Tibial nerve (tissue), 4 donors: ENCODE measurements at regions not wholly inside any gene's neighbourhood (a gene's known extent, or its start where the extent isn't known, plus 50 kb on each side); places are given as distances from the start of the nearest gene placed in this dataset.

Experiments used
- DNase-seq, 2 donors: peaks; one replicate each; pipeline ENCODE4 v3.0.0-alpha.2; 2019; ENCODE audit warnings: low spot score in 2 of 2
- H3K27ac ChIP-seq, 4 donors: fragments of 200-600 bp; sonication (generic) in 3 of 4; one replicate each; pipeline ENCODE4 v1.5.1; 2017 to 2019; ENCODE audit warnings: mild to moderate bottlenecking in 1 of 4
- H3K27me3 ChIP-seq, 2 donors: fragments of 200-600 bp; sonication (generic) in 1 of 2; one replicate each; pipeline versions ENCODE4 v1.5.1 to v1.6.0; 2017 to 2019
- H3K36me3 ChIP-seq, 3 donors: fragments of 200-600 bp; sonication (generic); one replicate each; pipeline ENCODE4 v1.5.1; 2018 to 2019
- H3K4me1 ChIP-seq, 4 donors: fragments of 200-600 bp; sonication (generic) in 3 of 4; one replicate each; pipeline ENCODE4 v1.5.1; 2017 to 2019
- H3K4me3 ChIP-seq, 4 donors: fragments of 200-600 bp; sonication (generic) in 3 of 4; one replicate each; pipeline ENCODE4 v1.5.1; 2017 to 2019; ENCODE audit warnings: mild to moderate bottlenecking in 1 of 4, moderate library complexity in 1 of 4
- H3K9me3 ChIP-seq, 4 donors: fragments of 200-600 bp; sonication (generic) in 3 of 4; one replicate each; pipeline ENCODE4 v1.5.1; 2017 to 2019
- EP300 ChIP-seq, 2 donors: sonication (generic); formaldehyde crosslinking; IDR thresholded peaks; one replicate each; pipeline ENCODE4 v1.6.1; 2017; ENCODE audit warnings: antibody characterized with exemption in 2 of 2, mild to moderate bottlenecking in 1 of 2
- POLR2A ChIP-seq, 2 donors: fragments of 450-650 bp; IDR thresholded peaks; one replicate each; pipeline ENCODE4 v1.6.1; 2017; ENCODE audit warnings: antibody characterized with exemption in 2 of 2, mild to moderate bottlenecking in 2 of 2, moderate library complexity in 2 of 2
- WGBS, 2 donors: methylation state at CpG; one replicate each; pipeline ENCODE4 v1.1.5; 2018; 5-methylcytosine and 5-hydroxymethylcytosine counted together
- TF ChIP-seq, protein P1 (sequence below), 5 experiments: fragments of 200-600 bp in 3 of 5; fragments of 450-650 bp in 2 of 5; sonication (generic) in 3 of 5; IDR thresholded peaks; one replicate each; pipeline ENCODE4 v1.5.1; 2016 to 2019; ENCODE audit warnings: antibody characterized with exemption in 5 of 5, mild to moderate bottlenecking in 3 of 5, moderate library complexity in 2 of 5

- no peaks in the 10 kb centered on the region for H3K36me3 ChIP-seq
- H3K27ac ChIP-seq = no peak overlapping the region
Measured at GRCh38 chr7:116421298-116421697, 78.2 kb upstream of the CAV2 start.

GRCh38 chr7:116422683-116423082 lies 76.9 kb upstream of the CAV2 start:
- Histone ChIP-seq H3K4me3 (no peak overlapping the region), H3K27ac (peak overlapping the region in 1 of 4 donors; percentile 47), H3K36me3 (no peaks in the 10 kb centered on the region), H3K4me1 (peaks cover 0 to 14% (median under 1%) of the 10 kb centered on the region in 4 donors), H3K27me3 (no peaks in the 10 kb centered on the region), H3K9me3 (no peaks in the 10 kb centered on the region)
- TF ChIP-seq, protein P1, sequence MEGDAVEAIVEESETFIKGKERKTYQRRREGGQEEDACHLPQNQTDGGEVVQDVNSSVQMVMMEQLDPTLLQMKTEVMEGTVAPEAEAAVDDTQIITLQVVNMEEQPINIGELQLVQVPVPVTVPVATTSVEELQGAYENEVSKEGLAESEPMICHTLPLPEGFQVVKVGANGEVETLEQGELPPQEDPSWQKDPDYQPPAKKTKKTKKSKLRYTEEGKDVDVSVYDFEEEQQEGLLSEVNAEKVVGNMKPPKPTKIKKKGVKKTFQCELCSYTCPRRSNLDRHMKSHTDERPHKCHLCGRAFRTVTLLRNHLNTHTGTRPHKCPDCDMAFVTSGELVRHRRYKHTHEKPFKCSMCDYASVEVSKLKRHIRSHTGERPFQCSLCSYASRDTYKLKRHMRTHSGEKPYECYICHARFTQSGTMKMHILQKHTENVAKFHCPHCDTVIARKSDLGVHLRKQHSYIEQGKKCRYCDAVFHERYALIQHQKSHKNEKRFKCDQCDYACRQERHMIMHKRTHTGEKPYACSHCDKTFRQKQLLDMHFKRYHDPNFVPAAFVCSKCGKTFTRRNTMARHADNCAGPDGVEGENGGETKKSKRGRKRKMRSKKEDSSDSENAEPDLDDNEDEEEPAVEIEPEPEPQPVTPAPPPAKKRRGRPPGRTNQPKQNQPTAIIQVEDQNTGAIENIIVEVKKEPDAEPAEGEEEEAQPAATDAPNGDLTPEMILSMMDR (IDR thresholded peaks at IDR 0.05) = no peak
- no peak for TF ChIP-seq EP300 (IDR thresholded peaks at IDR 0.05)
- no peak for TF ChIP-seq POLR2A (IDR thresholded peaks at IDR 0.05)
- DNase-seq = no peak

More at GRCh38 chr7:116421298-116421697, 78.2 kb upstream of the CAV2 start:
- TF ChIP-seq EP300 (IDR thresholded peaks at IDR 0.05) (no peak), POLR2A (IDR thresholded peaks at IDR 0.05) (no peak)
- TF ChIP-seq, protein P1 (IDR thresholded peaks at IDR 0.05) = no peak
- Histone ChIP-seq H3K9me3 (no peaks in the 10 kb centered on the region), H3K4me3 (no peak overlapping the region), H3K27me3 (no peaks in the 10 kb centered on the region), H3K4me1 (peaks cover 0 to 26% (median 4%) of the 10 kb centered on the region in 4 donors)
- DNase-seq = no peak
- WGBS, 2 donors = 88 to 89% methylated on average over 1 of the region's 1 CpG

- TF ChIP-seq, protein P1 (IDR thresholded peaks at IDR 0.05) = no peak
- TF ChIP-seq POLR2A (IDR thresholded peaks at IDR 0.05) = no peak
- TF ChIP-seq EP300 (IDR thresholded peaks at IDR 0.05) = no peak
- Histone ChIP-seq H3K4me3 (no peak overlapping the region), H3K4me1 (peaks cover 0 to 6% (median 0%) of the 10 kb centered on the region in 4 donors), H3K27me3 (no peaks in the 10 kb centered on the region), H3K36me3 (no peaks in the 10 kb centered on the region), H3K27ac (peak overlapping the region in 1 of 4 donors; percentile 47), H3K9me3 (peaks cover 0 to 3% (median 0%) of the 10 kb centered on the region in 4 donors)
- 37 to 55% methylated on average over 3 of the region's 3 CpGs for WGBS, 2 donors
- DNase-seq = no peak
Measured at GRCh38 chr7:116423499-116423898, 76.0 kb upstream of the CAV2 start.

GRCh38 chr7:116425647-116426209 lies 73.8 kb upstream of the CAV2 start:
- Histone ChIP-seq H3K4me3 (no peak overlapping the region), H3K36me3 (no peaks in the 10 kb centered on the region), H3K4me1 (peaks cover 0 to 6% (median 0%) of the 10 kb centered on the region in 4 donors), H3K27ac (no peak overlapping the region), H3K27me3 (no peaks in the 10 kb centered on the region), H3K9me3 (peaks cover 0 to 5% (median 0%) of the 10 kb centered on the region in 4 donors)
- no peak for DNase-seq
- no peak for TF ChIP-seq EP300 (IDR thresholded peaks at IDR 0.05)
- no peak for TF ChIP-seq POLR2A (IDR thresholded peaks at IDR 0.05)
- TF ChIP-seq, protein P1 (IDR thresholded peaks at IDR 0.05) = no peak
- 83 to 87% methylated on average over 3 of the region's 3 CpGs for WGBS, 2 donors

DNA sequence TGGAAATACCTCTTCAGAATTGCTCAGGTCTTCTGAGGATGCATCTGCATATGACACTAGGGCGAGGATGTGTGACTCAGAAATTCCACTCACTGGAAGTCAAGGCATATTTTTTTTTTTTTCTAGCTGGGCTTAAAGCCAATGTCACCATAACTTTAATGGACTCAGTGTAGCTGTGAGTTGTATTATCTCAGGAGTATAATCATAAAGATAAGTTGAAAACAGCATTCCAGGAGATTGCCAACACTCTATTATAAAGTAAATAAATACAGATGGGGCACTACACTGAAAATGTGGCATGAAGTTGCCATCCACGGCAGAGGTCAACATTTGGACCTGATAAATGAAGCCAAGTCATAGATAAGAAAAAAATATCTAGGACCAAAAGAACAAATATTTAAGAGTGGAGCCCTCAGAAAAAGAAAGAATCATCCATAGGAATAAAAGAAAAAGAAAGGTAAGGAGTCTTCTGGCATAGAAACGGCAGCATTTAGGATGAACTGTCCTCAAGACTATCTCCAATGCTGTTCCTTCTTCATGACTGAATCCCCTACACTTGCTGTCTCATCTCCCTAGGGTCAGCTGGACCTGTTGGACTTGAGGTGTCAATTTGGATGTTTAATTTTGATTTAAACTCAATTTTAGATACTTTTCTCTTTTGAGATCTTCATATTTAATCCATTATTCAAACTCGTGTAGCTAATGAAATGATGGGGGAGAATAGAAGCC lies 72.9 kb upstream of the CAV2 start:
- Histone ChIP-seq H3K27me3 (no peaks in the 10 kb centered on the region), H3K36me3 (no peaks in the 10 kb centered on the region), H3K4me1 (peaks cover 0 to 6% (median 0%) of the 10 kb centered on the region in 4 donors), H3K27ac (peak overlapping the region in 1 of 4 donors; percentile 7), H3K4me3 (no peak overlapping the region), H3K9me3 (peaks cover 0 to 5% (median 0%) of the 10 kb centered on the region in 4 donors)
- TF ChIP-seq POLR2A (IDR thresholded peaks at IDR 0.05) (no peak), EP300 (IDR thresholded peaks at IDR 0.05) (peak in 1 of 2 donors; percentile 61)
- TF ChIP-seq, protein P1 (IDR thresholded peaks at IDR 0.05) = no peak
- DNase-seq = no peak
- WGBS, 2 donors = 64 to 76% methylated on average over 4 of the region's 4 CpGs
